IMR-90 (cell line): ENCODE measurements at regions not wholly inside any gene's neighbourhood (a gene's known extent, or its start where the extent isn't known, plus 50 kb on each side); places are given as distances from the start of the nearest gene placed in this dataset.

ENCODE experiments used
- ATAC-seq: fragments of 200-7000 bp; cut with Tn5 transposase; 2 replicates; pipeline ENCODE4 v1.9.1; 2020; ENCODE audit warnings: low read depth, mild to moderate bottlenecking, moderate library complexity
- BruUV-seq: library from RNA; stranded (reverse); fragments of 400-500 nt; replicated peaks from 2 replicates; lab custom pipeline; 2021; lab: Mats Ljungman, UMichigan
- CTCF ChIA-PET: fragments of 300-600 bp; formaldehyde crosslinking; extraction: SDS; loops from one replicate; lab custom pipeline; 2021; ENCODE audit warnings: antibody characterized with exemption; lab: Yijun Ruan, JAX
- POLR2A ChIA-PET: fragments of 300-600 bp; sonication (Branson Sonifier 250); formaldehyde crosslinking; loops from one replicate; lab custom pipeline; 2022; ENCODE audit warnings: antibody characterized with exemption; ENCODE audit not compliant: unreplicated experiment; lab: Charles Lee
- DNase-seq: peaks from one replicate; pipeline ENCODE4 v3.0.0; 2013
- H2AFZ ChIP-seq: replicated peaks from 2 replicates; pipeline ENCODE3; 2013; ENCODE audit warnings: low read length, mild to moderate bottlenecking; ENCODE audit not compliant: poor library complexity
- H2AK5ac ChIP-seq: 2 replicates; pipeline ENCODE4 v1.6.1; 2013; ENCODE audit warnings: low read depth, low read length, inconsistent platforms
- H2AK9ac ChIP-seq: replicated peaks from 2 replicates; pipeline ENCODE3; 2013; ENCODE audit warnings: mild to moderate bottlenecking, low read depth, low read length, moderate library complexity; ENCODE audit not compliant: poor library complexity
- H2BK120ac ChIP-seq: 2 replicates; pipeline ENCODE4 v1.6.1; 2013; ENCODE audit warnings: low read depth, low read length, inconsistent platforms
- H2BK15ac ChIP-seq: 3 replicates; pipeline ENCODE4 v1.6.1; 2013; ENCODE audit warnings: low read depth, low read length, inconsistent platforms
- H2BK20ac ChIP-seq: 2 replicates; pipeline ENCODE4 v1.6.1; 2013; ENCODE audit warnings: low read depth, mild to moderate bottlenecking, inconsistent platforms, low read length, moderate library complexity
- H2BK5ac ChIP-seq: 2 replicates; pipeline ENCODE4 v1.6.1; 2013; ENCODE audit warnings: mild to moderate bottlenecking, low read depth, low read length, inconsistent platforms; ENCODE audit not compliant: poor library complexity, severe bottlenecking
- H3K14ac ChIP-seq: replicated peaks from 2 replicates; pipeline ENCODE4 v1.6.1; 2013; ENCODE audit warnings: low read depth, low read length, inconsistent platforms
- H3K18ac ChIP-seq: 2 replicates; pipeline ENCODE4 v1.6.1; 2013; ENCODE audit warnings: low read depth, low read length, control low read depth
- H3K23ac ChIP-seq: 2 replicates; pipeline ENCODE4 v1.6.1; 2013; ENCODE audit warnings: low read depth, low read length, inconsistent platforms
- H3K27ac ChIP-seq: 2 replicates; pipeline ENCODE4 v1.5.1; 2013; ENCODE audit warnings: mild to moderate bottlenecking, control low read depth, low read length; ENCODE audit not compliant: insufficient read depth
- H3K27me3 ChIP-seq: 2 replicates; pipeline ENCODE4 v1.6.1; 2013; ENCODE audit warnings: low read length; ENCODE audit not compliant: control insufficient read depth, insufficient read depth
- H3K36me3 ChIP-seq: 2 replicates; pipeline ENCODE4 v1.6.1; 2013; ENCODE audit warnings: low read length, mixed read lengths; ENCODE audit not compliant: control insufficient read depth, insufficient read depth
- H3K4ac ChIP-seq: 2 replicates; pipeline ENCODE4 v1.6.1; 2013; ENCODE audit warnings: low read depth, low read length, inconsistent platforms
- H3K4me1 ChIP-seq: 2 replicates; pipeline ENCODE4 v1.6.1; 2013; ENCODE audit warnings: low read length, mixed read lengths; ENCODE audit not compliant: control insufficient read depth, insufficient read depth
- H3K4me2 ChIP-seq: 2 replicates; pipeline ENCODE4 v1.6.1; 2013; ENCODE audit warnings: low read depth, mild to moderate bottlenecking, control low read depth, low read length, moderate library complexity
- H3K4me3 ChIP-seq: 2 replicates; pipeline ENCODE4 v1.5.1; 2013; ENCODE audit warnings: low read depth, mild to moderate bottlenecking, control low read depth, low read length, moderate library complexity; ENCODE audit not compliant: insufficient read depth
- H3K56ac ChIP-seq: 2 replicates; pipeline ENCODE4 v1.6.1; 2013; ENCODE audit warnings: low read length, inconsistent platforms; ENCODE audit not compliant: insufficient read depth; ENCODE audit errors: extremely low read depth
- H3K79me1 ChIP-seq, 2 experiments: 2 replicates each; pipeline ENCODE4 v1.6.1; 2013; ENCODE audit warnings: low read length in 2 of 2, inconsistent platforms in 1 of 2, low read depth in 1 of 2
- H3K9ac ChIP-seq: 2 replicates; pipeline ENCODE4 v1.6.1; 2013; ENCODE audit warnings: low read depth, low read length, control low read depth
- H3K9me1 ChIP-seq: 2 replicates; pipeline ENCODE4 v1.6.1; 2013; ENCODE audit warnings: low read length, inconsistent platforms; ENCODE audit not compliant: insufficient read depth
- H3K9me3 ChIP-seq: 2 replicates; pipeline ENCODE4 v1.6.1; 2013; ENCODE audit warnings: low read length; ENCODE audit not compliant: control insufficient read depth, insufficient read depth
- H4K20me1 ChIP-seq: 2 replicates; pipeline ENCODE4 v1.6.1; 2013; ENCODE audit warnings: low read length, inconsistent platforms; ENCODE audit not compliant: insufficient read depth
- H4K5ac ChIP-seq: 2 replicates; pipeline ENCODE4 v1.6.1; 2013; ENCODE audit warnings: mild to moderate bottlenecking, low read depth, low read length, control low read depth
- H4K8ac ChIP-seq, 2 experiments: 2 replicates each; pipeline ENCODE4 v1.6.1; 2013; ENCODE audit warnings: low read depth in 2 of 2, low read length in 2 of 2, control low read depth in 1 of 2, inconsistent platforms in 1 of 2
- H4K91ac ChIP-seq: 2 replicates; pipeline ENCODE4 v1.6.1; 2013; ENCODE audit warnings: low read depth, low read length, inconsistent platforms; ENCODE audit not compliant: insufficient read depth
- CTCF ChIP-seq: conservative IDR thresholded peaks from 2 replicates; pipeline ENCODE4 v1.5.1; 2012; ENCODE audit warnings: mild to moderate bottlenecking, low read depth, low read length, improper control_type of control experiment
- ELK1 ChIP-seq: fragments of 150-350 bp; IDR thresholded peaks from 2 replicates; pipeline ENCODE4 v1.6.1; 2016; ENCODE audit warnings: low read depth, mild to moderate bottlenecking, low read length, moderate library complexity, borderline replicate concordance
- MAFK ChIP-seq: IDR thresholded peaks from 2 replicates; pipeline ENCODE4 v1.6.1; 2012; ENCODE audit warnings: low read depth, low read length, improper control_type of control experiment
- MAZ ChIP-seq: IDR thresholded peaks from 2 replicates; pipeline ENCODE4 v1.6.1; 2012; ENCODE audit warnings: low read depth, mild to moderate bottlenecking, low read length, improper control_type of control experiment, moderate library complexity, borderline replicate concordance
- MXI1 ChIP-seq: IDR thresholded peaks from 2 replicates; pipeline ENCODE4 v1.6.1; 2012; ENCODE audit warnings: low read depth, mild to moderate bottlenecking, low read length, moderate library complexity, borderline replicate concordance
- NFE2L2 ChIP-seq: fragments of 150-350 bp; IDR thresholded peaks from 2 replicates; pipeline ENCODE4 v1.6.1; 2016; ENCODE audit warnings: low read depth, mild to moderate bottlenecking, low read length
- POLR2A ChIP-seq: IDR thresholded peaks from 2 replicates; pipeline ENCODE4 v1.6.1; 2012; ENCODE audit warnings: mild to moderate bottlenecking, low read depth, low read length
- RAD21 ChIP-seq: IDR thresholded peaks from 2 replicates; pipeline ENCODE4 v1.6.1; 2012; ENCODE audit warnings: low read length, improper control_type of control experiment
- RCOR1 ChIP-seq: IDR thresholded peaks from 2 replicates; pipeline ENCODE4 v1.6.1; 2012; ENCODE audit warnings: mild to moderate bottlenecking, low read length, improper control_type of control experiment; ENCODE audit not compliant: insufficient replicate concordance
- WGBS, 2 experiments: methylation state at CpG; one replicate each; pipeline versions ENCODE4 v1.1.5 to v1.1.7; 2013; ENCODE audit warnings: missing lambda C conversion rate in 2 of 2; ENCODE audit not compliant: insufficient read length in 1 of 2; ENCODE audit errors: extremely low coverage in 2 of 2; 5-methylcytosine and 5-hydroxymethylcytosine counted together
- dilution Hi-C: fragments of 300-500 bp; cut with HindIII; formaldehyde crosslinking; loops from one replicate; pipeline ENCODE4 v1.14.3; 2018; ENCODE audit warnings: low sequenced_read_pairs; ENCODE audit not compliant: unreplicated experiment
- in situ Hi-C: fragments of 300-500 bp; cut with MboI; formaldehyde crosslinking; loops from 3 replicates; pipeline ENCODE4 v1.14.3; 2019; ENCODE audit warnings: low sequenced_read_pairs, inconsistent platforms, mixed read lengths
- intact Hi-C: fragments of 100-400 bp; cut with micrococcal nuclease; formaldehyde crosslinking; loops from 2 replicates; pipeline ENCODE4 v1.10.0; 2022

GRCh38 chr9:89872426-89872912 is 267.7 kb downstream of the GADD45G start:
- H2AK5ac ChIP-seq: no peak overlapping the region
- H3K36me3 ChIP-seq: no peaks in the 10 kb centered on the region
- H3K56ac ChIP-seq: no peak overlapping the region
- H3K27ac ChIP-seq: no peak overlapping the region
- no peak overlapping the region for H2BK120ac ChIP-seq
- H3K27me3 ChIP-seq: no peaks in the 10 kb centered on the region; the same call in 1 of the 2 replicates
- H3K4me2 ChIP-seq: no peak overlapping the region
- POLR2A ChIA-PET: no interaction called here
- in situ Hi-C loops (no loop called here), dilution Hi-C loops (no loop called here), intact Hi-C loops (no loop called here)
- no peaks in the 10 kb centered on the region for H3K79me1 ChIP-seq
- H2AK9ac ChIP-seq: no peak overlapping the region
- ATAC-seq (no peak), DNase-seq (no peak)
- CTCF ChIA-PET: no interaction called here
- no peak overlapping the region for H2BK15ac ChIP-seq
- no peak overlapping the region for H2BK5ac ChIP-seq
- 60% methylated on average over 1 of the region's 9 CpGs; no CpG with 5 or more reads in 1 of the 2 experiments for WGBS, 2 experiments
- BruUV-seq: no TSS peak
- no peak overlapping the region for H3K18ac ChIP-seq
- no peak overlapping the region for H3K14ac ChIP-seq
- no peak for TF ChIP-seq NFE2L2
- no peak for TF ChIP-seq MAZ
- no peak for TF ChIP-seq MXI1
- TF ChIP-seq RCOR1: no peak
- TF ChIP-seq ELK1: no peak
- no peak for TF ChIP-seq RAD21
- no peak for TF ChIP-seq CTCF
- no peak for TF ChIP-seq POLR2A
- TF ChIP-seq MAFK: no peak
- H3K9me1 ChIP-seq: no peaks in the 10 kb centered on the region
- H2BK20ac ChIP-seq: no peak overlapping the region
- H4K20me1 ChIP-seq: no peaks in the 10 kb centered on the region
- H3K4ac ChIP-seq: no peak overlapping the region
- no peak overlapping the region for H3K23ac ChIP-seq
- H4K5ac ChIP-seq: no peak overlapping the region
- no peak overlapping the region for H4K8ac ChIP-seq
- no peaks in the 10 kb centered on the region for H3K9me3 ChIP-seq
- no peaks in the 10 kb centered on the region for H3K4me1 ChIP-seq
- no peak overlapping the region for H2AFZ ChIP-seq
- H4K91ac ChIP-seq: no peak overlapping the region
- H3K9ac ChIP-seq: no peak overlapping the region
- no peak overlapping the region for H3K4me3 ChIP-seq
